HG03066 (cell line): ENCODE measurements at regions not wholly inside any gene's neighbourhood (a gene's known extent, or its start where the extent isn't known, plus 50 kb on each side); places are given as distances from the start of the nearest gene placed in this dataset.
"Not testable (repeated sequence)": the region's sequence is repeated elsewhere in the genome, so short reads cannot be mapped to it uniquely, and the experiment has no call there.

Experiments
- ATAC-seq: cut with Tn5 transposase; IDR thresholded peaks from one replicate; pipeline ENCODE4 v1.9.1; 2021; ENCODE audit warnings: low read depth; ENCODE audit not compliant: unreplicated experiment

- ATAC-seq, result no peak
Measured at GRCh38 chr2:57397550-57398360, 648.9 kb upstream of the VRK2 start.

GRCh38 chr2:57399057-57399456 is 647.5 kb upstream of the VRK2 start:
- no peak for ATAC-seq

- no peak for ATAC-seq
Measured at GRCh38 chr2:57402096-57402495, 644.5 kb upstream of the VRK2 start.

DNA sequence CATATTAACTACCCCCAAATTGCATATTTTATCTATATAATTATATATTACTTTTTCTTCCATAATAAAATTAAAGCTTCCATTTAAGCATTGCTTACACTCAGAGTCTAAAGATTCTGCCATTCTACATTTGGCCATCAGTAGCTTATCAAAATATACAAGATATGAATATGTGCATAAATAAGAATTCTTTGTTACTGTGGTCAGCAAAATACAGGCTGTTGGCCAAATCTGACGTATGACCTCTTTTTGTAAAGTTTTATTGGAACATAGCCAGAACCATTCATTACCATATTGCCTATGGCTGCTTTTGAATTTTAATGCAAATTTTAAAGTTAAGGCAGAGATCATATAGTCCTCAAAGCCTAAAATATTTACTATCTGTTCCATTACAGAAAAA is 643.9 kb upstream of the VRK2 start:
- no peak for ATAC-seq

GRCh38 chr2:57407772-57408201 is 638.8 kb upstream of the VRK2 start:
- no peak for ATAC-seq

GRCh38 chr2:57408587-57408986 is 638.0 kb upstream of the VRK2 start:
- ATAC-seq, result no peak

- no peak for ATAC-seq
Measured at GRCh38 chr2:57417007-57417406, 629.6 kb upstream of the VRK2 start.

GRCh38 chr2:57418859-57419346 is 627.7 kb upstream of the VRK2 start:
- not testable (repeated sequence) for ATAC-seq

GRCh38 chr2:57429831-57430230 is 616.8 kb upstream of the VRK2 start:
- ATAC-seq, result no peak

DNA sequence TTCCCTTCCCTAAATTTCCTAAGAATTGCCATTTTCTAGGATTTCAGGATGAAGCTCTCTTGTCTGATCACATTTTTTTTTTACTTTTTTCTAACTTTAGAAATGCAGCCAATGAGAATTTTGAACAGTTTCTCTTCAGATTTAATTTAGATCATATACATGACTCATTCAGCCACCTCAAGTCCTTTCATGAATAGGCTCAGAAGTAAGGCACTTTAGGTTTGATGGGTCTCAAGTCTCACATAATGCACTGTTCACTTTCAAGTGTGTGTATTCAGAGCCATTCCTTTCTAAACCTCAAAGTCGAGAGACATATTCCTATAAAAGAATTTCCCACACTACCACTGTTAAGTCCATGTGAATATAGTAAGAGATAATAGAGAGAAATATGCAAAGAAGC is 614.1 kb upstream of the VRK2 start:
- ATAC-seq, result no peak

GRCh38 chr2:57434441-57434840 is 612.2 kb upstream of the VRK2 start:
- no peak for ATAC-seq

DNA sequence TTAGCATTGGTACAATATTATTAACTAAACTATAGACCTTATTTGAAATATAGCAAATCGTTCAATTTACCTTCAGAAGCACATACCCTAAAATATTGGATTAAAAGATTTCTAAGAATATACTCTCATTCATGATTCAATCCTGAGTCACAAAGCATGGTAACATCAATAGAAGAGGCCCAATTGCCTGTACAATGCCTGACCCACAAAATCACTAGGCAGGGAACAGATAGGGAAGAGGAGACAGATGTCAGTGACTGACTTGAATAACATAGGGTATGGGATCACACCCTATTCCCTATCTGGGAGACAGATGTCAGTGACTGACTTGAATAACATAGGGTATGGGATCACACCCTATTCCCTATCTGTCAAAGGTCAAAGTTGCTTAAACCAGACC is 611.6 kb upstream of the VRK2 start:
- ATAC-seq, result no peak

GRCh38 chr2:57437077-57437476 is 609.5 kb upstream of the VRK2 start:
- no peak for ATAC-seq

GRCh38 chr2:57440437-57440836 is 606.2 kb upstream of the VRK2 start:
- no peak for ATAC-seq

DNA sequence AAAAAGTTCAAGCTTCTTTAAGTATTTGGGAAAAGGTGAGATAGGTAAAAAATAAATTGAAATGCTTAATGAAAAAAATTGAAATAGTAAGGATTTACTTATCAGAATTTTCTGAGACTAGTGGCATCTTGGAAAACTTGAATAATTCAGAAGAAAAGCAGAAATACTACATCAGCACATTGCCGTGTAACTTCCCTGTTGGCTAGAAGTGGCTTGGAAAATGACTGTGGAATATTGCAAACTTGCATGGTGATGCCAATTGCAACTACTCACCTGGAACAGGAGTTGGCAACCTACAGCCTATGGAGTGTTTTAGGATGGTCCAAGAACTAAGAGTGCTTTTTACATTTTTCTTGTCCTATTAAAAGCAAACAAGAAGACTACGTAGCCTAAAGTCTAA is 603.5 kb upstream of the VRK2 start:
- no peak for ATAC-seq

DNA sequence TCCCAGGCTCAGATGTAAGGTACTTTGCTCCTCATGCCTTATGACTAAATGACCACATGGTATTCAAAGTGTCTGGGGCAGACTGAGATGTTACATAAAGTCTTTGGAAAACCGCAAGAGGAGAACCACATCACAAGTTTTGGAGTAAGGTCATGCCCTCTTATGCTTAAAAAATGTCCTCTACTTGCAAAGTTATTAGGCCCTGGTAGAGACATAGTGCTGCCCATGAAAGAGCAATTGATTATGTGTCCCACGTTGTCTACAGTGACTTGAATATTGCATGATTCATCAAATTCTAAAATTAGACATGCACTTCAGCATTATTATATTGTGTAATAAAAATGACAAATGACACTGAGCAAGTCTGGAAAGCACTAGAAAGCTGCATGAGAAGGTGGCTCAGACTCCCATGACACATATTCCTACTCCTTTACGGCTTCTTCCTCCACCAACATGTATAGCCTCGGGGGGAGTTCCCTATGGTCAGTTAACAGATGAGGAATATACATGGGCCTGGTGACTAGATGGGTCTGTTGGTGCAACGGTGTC is 602.6 kb upstream of the VRK2 start:
- ATAC-seq, result no peak

DNA sequence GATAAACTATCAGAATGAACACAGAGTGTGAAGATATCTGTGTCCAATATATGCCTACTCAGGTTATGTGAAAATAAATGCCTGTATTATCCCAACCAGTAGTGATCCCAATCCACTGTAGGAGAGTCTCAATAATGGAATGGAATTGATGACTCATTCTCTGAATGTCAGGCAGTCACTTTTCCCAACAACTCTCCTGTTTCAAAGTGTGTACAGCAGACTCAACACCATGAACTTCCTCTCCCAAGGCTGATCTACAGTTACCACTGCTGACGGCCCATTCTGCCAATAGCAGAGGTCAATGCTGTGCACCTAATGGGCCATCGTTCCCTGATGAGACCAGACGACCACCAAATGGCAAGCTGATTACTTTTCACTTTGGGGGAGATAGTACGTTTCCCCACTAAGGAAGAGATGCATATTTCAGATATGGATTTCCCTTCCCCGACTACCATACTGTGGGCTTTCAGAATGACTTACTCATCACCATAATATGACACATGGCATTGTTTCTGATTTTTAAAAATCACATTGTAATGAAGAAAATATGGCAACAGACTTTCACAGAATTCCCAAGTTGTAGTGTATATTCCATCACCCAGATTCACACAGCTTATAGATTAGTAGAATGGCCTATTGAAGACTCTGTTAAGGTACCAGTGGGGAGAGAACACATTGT is 601.7 kb upstream of the VRK2 start:
- ATAC-seq, result no peak

GRCh38 chr2:57448816-57449215 is 597.8 kb upstream of the VRK2 start:
- no peak for ATAC-seq

GRCh38 chr2:57450170-57450569 is 596.4 kb upstream of the VRK2 start:
- no peak for ATAC-seq

DNA sequence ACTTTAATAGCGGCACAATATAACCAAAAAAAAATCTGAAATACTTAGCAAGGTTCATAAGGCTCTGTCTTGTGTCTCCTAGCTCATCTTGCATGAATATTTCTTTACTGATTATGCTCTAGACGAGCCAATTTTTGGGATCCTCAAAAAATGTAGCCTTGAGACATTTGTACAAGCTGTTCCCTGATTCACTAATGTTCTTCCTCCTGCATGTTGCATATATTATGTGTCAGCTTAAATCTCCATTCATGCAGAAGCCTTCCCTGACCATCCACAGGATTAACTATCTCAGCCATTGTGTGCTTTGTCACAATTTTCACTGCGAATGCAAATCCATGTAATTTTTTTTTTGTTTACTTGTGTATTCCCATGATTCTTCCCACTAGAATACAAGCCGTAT is 594.0 kb upstream of the VRK2 start:
- no peak for ATAC-seq

GRCh38 chr2:57453945-57454344 is 592.7 kb upstream of the VRK2 start:
- ATAC-seq, result no peak
